ENCODE measurements at regions not wholly inside any gene's neighbourhood (a gene's known extent, or its start where the extent isn't known, plus 50 kb on each side); places are given as distances from the start of the nearest gene placed in this dataset.

- Mint-ChIP-seq H3K36me3 (ENCODE audit: insufficient read depth) (peaks cover 28% of the 10 kb centered on the region), H3K27ac (no peak overlapping the region), H3K4me1 (ENCODE audit: low read depth) (no peaks in the 10 kb centered on the region)
These were observed 70.4 kb upstream of the TTLL7 start for GRCh38 chr1:84069236-84069845.

DNA sequence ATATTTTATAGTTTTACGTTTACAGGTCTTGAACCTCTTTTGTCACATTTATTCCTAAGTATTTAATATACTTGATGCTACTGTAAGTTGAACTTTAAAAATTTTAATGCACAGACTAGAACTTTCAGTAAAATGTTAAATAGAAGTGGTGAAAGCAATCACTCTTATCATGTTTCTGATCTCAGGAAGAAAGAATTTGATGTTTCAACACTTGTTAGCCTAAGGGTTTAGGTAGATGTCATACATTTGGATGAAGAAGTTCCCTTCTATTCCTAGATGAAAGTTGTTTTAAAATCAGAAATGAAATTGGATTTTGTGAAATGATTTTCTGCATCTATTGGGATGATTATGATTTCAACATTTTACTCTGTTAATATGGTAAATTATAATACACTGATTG lies 63.6 kb upstream of the TTLL7 start:
- TF ChIP-seq, protein P1, sequence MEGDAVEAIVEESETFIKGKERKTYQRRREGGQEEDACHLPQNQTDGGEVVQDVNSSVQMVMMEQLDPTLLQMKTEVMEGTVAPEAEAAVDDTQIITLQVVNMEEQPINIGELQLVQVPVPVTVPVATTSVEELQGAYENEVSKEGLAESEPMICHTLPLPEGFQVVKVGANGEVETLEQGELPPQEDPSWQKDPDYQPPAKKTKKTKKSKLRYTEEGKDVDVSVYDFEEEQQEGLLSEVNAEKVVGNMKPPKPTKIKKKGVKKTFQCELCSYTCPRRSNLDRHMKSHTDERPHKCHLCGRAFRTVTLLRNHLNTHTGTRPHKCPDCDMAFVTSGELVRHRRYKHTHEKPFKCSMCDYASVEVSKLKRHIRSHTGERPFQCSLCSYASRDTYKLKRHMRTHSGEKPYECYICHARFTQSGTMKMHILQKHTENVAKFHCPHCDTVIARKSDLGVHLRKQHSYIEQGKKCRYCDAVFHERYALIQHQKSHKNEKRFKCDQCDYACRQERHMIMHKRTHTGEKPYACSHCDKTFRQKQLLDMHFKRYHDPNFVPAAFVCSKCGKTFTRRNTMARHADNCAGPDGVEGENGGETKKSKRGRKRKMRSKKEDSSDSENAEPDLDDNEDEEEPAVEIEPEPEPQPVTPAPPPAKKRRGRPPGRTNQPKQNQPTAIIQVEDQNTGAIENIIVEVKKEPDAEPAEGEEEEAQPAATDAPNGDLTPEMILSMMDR (IDR thresholded peaks at IDR 0.05; ENCODE audit: unreplicated experiment) = no peak
- H3K27me3 Mint-ChIP-seq = no peaks in the 10 kb centered on the region
- no peak for DNase-seq (ENCODE audit: low spot score, unreplicated experiment)
- peaks cover 10% of the 10 kb centered on the region for H3K4me1 Mint-ChIP-seq (ENCODE audit: low read depth)
- H3K27ac Mint-ChIP-seq = no peak overlapping the region
- no peaks in the 10 kb centered on the region for H3K36me3 Mint-ChIP-seq (ENCODE audit: insufficient read depth)
- no peak overlapping the region for H3K4me3 Mint-ChIP-seq (ENCODE audit: low read depth)
- peaks cover 22% of the 10 kb centered on the region for H3K9me3 Mint-ChIP-seq (ENCODE audit: low read depth)

More at GRCh38 chr1:84069236-84069845, 70.4 kb upstream of the TTLL7 start:
- no peaks in the 10 kb centered on the region for H3K27me3 Mint-ChIP-seq
- no peak overlapping the region for H3K4me3 Mint-ChIP-seq (ENCODE audit: low read depth)
- peaks cover 53% of the 10 kb centered on the region for H3K9me3 Mint-ChIP-seq (ENCODE audit: low read depth)
- TF ChIP-seq, protein P1 (IDR thresholded peaks at IDR 0.05; ENCODE audit: unreplicated experiment) = no peak
- no peak for DNase-seq (ENCODE audit: low spot score, unreplicated experiment)

GRCh38 chr1:84061336-84061735 lies 62.4 kb upstream of the TTLL7 start:
- no peak overlapping the region for H3K4me3 Mint-ChIP-seq (ENCODE audit: low read depth)
- peaks cover 10% of the 10 kb centered on the region for H3K4me1 Mint-ChIP-seq (ENCODE audit: low read depth)
- H3K36me3 Mint-ChIP-seq (ENCODE audit: insufficient read depth) = no peaks in the 10 kb centered on the region
- no peaks in the 10 kb centered on the region for H3K27me3 Mint-ChIP-seq
- peaks cover 11% of the 10 kb centered on the region for H3K9me3 Mint-ChIP-seq (ENCODE audit: low read depth)
- no peak for DNase-seq (ENCODE audit: low spot score, unreplicated experiment)
- TF ChIP-seq, protein P1 (IDR thresholded peaks at IDR 0.05; ENCODE audit: unreplicated experiment) = no peak
- H3K27ac Mint-ChIP-seq = no peak overlapping the region

- H3K27me3 Mint-ChIP-seq = no peaks in the 10 kb centered on the region
- no peaks in the 10 kb centered on the region for H3K36me3 Mint-ChIP-seq (ENCODE audit: insufficient read depth)
- no peak for DNase-seq (ENCODE audit: low spot score, unreplicated experiment)
- no peak overlapping the region for H3K4me3 Mint-ChIP-seq (ENCODE audit: low read depth)
- no peak overlapping the region for H3K27ac Mint-ChIP-seq
- TF ChIP-seq, protein P1 (IDR thresholded peaks at IDR 0.05; ENCODE audit: unreplicated experiment) = no peak
- peaks cover 7% of the 10 kb centered on the region for H3K9me3 Mint-ChIP-seq (ENCODE audit: low read depth)
- peaks cover 10% of the 10 kb centered on the region for H3K4me1 Mint-ChIP-seq (ENCODE audit: low read depth)
These were observed 61.8 kb upstream of the TTLL7 start for GRCh38 chr1:84060781-84061180.

DNA sequence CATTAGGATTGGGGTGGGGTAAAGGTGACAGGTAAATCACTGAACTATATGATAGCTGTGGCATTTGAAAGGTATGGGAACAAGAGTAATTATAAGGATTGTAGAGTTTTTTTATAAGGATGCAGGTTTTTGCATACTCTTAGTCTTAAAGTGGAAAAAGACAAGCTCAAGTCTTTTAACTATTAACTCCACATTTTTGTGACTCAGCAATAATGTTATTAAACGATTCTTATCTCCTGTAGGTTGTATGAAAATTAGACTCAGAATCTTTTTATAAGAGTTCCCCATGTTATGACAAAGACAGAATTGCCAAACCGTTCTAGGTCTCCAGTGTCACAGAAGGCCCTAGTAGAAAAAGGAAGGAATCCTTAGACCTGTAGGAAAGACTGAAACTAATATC lies 49.9 kb upstream of the TTLL7 start:
- Mint-ChIP-seq H3K4me1 (ENCODE audit: low read depth) (peaks cover 9% of the 10 kb centered on the region), H3K9me3 (ENCODE audit: low read depth) (no peaks in the 10 kb centered on the region), H3K36me3 (ENCODE audit: insufficient read depth) (no peaks in the 10 kb centered on the region), H3K27ac (no peak overlapping the region), H3K27me3 (no peaks in the 10 kb centered on the region), H3K4me3 (ENCODE audit: low read depth) (no peak overlapping the region)
- DNase-seq (ENCODE audit: low spot score, unreplicated experiment) = no peak
- TF ChIP-seq, protein P1 (IDR thresholded peaks at IDR 0.05; ENCODE audit: unreplicated experiment) = no peak
